Stimulated activated CD4-positive, alpha-beta T cell treated with anti-CD3 and anti-CD28 coated beads, Interleukin-12 subunit alpha, Interleukin-12 subunit beta, amount 100 ng/mL, for 48 hours (primary cell): ENCODE measurements at regions not wholly inside any gene's neighbourhood (a gene's known extent, or its start where the extent isn't known, plus 50 kb on each side); places are given as distances from the start of the nearest gene placed in this dataset.

Experiments used
- DNase-seq, 3 donors: peaks; one replicate each; pipeline ENCODE4 v3.0.0-alpha.2; 2020; ENCODE audit warnings: low read depth in 2 of 3, low spot score in 1 of 3

DNA sequence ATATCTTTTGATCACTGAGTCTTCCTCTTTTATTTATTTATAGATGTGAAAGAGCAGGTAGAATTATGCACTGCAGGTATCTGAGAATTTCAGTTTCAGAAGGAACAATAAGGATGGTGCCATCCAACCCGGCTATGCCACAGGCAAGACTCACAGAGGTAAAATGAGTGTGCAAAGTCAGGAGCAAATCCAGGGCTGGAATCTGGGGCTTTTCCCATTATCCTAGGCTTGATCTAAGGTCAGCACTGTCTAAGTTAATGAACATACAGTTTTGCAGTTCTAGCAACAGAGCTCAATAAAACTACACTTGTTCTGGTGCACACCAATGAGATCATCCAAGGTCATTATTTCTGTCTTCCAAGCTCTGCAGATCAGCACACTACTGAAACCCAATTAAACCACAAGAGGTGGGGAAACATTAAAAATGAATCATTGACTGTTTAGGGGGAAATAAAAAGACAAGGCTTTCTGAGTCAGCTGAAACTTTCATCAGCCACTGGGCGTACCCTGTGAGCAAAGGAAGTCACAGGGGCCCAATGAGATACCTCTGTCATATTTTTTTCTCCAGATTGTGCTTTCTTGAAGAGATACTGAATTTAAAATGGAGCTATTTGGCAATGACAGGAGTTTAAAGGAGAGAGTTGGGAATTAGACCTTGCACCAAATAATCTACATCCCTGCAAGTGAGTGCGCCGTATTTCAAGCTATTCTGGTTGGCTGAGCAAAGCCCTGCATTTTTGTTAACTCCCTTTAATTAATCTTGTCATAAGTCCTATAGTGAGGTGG lies 662.2 kb upstream of the ZNF608 start:
- DNase-seq = no peak

DNA sequence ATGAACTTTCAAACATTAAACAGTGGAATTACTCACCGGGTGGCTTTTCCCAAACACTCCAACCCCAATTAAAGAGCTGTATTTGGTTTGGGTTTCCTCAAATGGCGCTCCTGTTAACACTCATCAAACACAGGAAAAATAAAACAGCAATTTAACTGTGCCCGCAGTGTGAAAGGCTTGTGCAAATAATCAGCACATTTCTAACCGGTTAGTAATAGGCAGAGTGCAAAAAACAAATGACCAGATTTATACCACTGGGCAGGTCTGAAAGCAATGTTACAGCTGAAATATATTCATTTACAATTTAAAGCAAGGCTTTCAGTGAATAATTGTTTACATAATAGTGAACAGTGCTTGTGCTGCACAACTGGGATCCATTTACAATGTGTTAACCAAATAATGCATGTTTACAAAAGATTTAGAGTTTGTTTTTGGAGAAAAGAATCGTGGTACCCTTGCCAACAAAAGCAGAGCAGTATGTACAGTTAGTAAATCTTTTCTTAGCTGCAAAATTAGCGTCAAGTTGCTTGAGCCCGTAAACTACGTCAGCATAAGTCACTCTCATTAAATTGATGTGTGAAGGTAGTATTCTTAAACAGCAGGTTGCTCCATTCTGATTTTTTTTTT lies 662.9 kb upstream of the ZNF608 start:
- DNase-seq = no peak

DNA sequence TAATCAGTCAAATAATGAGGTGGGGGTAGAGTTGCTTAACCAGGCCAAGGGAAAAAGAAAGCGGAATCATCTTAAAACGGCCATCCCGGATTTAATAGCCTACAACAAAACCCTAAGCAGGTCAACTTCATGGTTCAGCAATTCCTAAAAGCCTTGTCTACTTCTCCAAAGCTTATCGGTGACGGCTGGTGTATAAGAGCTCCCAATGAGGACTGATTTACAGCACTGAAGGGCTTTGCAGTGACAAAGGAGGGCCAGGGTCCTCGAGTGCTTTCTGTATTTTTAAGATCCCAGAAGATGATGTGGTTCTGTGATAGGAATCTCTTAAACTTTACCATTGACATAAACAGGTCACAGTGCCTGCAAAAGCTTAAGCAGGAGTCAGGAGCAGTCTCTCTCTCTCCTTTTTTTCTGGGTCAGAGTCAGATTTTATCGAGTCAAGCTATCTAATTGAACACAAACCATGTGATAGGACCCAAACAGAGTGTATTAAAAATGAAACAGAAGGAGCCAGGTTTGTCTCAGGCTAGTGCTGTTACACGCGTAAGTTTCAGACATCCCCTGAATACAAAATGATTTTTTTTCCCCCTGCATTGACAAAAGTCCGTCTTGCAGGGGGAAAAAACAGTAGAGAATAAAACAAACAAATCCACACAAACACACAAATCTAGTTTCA lies 663.6 kb upstream of the ZNF608 start:
- DNase-seq = no peak

DNA sequence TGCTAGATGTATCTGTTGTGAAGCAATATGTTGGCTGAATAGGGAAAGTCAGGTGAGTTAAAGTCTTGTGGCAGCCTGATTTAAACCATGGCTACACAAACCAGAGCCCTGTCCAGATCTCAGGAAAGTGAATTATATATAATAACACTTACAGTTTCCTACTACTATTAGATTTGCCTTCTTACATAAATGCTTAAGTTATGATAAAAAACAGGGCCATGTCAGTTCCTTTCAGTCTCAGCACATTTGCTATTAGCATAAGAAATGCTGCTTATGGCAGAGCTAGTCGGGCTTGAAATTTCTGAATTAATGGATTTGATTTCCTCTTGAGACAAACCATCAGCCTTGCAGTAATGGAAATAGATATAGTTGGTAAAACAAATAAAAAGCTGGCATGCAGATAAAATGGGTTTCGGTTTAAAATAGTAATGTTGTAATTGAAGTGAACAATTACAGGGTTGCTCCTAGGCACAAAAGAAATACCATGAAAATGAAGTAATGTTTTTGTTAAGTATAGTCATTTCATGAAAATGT lies 664.2 kb upstream of the ZNF608 start:
- DNase-seq = no peak

DNA sequence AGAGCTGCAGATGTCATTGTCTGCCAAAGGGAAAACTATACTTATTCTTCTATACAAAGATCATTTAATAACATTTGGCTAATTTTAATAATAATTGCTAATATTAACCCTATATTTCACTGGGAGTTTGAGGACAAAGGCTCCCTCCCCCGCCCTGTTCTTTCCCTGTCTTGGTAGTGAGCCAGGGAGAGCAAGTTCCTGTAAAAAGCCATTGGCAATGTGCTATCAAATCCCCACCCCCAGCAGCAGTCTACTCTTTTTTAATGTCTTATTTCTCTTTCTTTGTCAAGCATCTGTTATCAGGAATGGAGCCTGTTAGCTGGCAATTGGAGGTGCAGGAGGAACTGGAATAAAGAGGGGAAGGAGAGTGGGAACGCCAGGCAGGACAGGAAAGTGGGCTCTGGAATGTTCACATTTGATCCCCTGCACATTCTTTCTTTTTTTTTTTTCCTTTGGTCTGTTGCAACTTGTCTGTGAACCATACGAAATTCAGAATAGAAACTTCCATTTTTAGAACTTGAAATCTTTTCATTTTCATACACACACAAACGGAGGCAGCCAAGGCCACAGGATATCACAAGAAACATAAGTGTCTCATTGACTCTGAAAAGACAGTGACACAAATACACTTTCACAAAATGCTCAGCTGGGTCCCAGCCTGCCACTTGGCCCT lies 664.8 kb upstream of the ZNF608 start:
- DNase-seq = no peak

DNA sequence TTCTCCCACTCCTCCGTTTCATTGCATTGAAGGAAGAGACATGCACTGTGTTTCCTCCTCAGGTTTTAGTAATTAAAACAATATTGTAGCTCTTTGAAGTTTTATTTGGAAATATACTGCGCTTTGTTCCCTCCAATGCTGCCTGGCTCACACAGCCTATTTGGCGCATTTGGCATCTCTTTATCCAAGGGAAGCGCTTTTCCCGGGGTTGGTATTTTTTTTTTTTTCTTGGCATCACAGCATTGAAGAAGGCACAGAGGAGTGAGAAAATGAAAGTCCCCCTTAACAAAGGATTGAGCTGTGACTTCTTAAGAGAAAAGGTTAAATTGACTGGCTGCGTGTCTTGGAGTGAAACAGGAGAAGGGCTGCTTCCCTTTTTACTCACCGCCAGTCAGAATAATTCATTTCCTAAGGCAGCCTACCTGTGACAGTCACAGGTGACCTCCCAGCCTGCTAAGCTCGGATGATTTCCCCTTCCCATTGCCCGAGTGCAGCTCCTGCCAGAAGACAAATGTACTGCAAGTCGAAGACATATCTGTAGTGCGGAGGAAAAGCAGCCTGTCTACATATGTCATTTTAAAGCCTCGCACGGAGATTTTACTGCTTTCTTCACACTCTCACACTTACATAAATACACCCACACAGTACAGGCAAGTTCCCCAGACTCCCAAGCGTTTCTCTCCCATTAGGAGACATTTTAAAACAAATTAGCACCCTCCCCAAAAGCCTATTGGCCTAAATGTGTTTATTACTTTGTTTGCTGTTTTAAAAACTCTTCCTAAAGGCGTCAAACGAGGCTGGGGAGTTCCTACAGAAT lies 665.5 kb upstream of the ZNF608 start:
- DNase-seq = no peak

DNA sequence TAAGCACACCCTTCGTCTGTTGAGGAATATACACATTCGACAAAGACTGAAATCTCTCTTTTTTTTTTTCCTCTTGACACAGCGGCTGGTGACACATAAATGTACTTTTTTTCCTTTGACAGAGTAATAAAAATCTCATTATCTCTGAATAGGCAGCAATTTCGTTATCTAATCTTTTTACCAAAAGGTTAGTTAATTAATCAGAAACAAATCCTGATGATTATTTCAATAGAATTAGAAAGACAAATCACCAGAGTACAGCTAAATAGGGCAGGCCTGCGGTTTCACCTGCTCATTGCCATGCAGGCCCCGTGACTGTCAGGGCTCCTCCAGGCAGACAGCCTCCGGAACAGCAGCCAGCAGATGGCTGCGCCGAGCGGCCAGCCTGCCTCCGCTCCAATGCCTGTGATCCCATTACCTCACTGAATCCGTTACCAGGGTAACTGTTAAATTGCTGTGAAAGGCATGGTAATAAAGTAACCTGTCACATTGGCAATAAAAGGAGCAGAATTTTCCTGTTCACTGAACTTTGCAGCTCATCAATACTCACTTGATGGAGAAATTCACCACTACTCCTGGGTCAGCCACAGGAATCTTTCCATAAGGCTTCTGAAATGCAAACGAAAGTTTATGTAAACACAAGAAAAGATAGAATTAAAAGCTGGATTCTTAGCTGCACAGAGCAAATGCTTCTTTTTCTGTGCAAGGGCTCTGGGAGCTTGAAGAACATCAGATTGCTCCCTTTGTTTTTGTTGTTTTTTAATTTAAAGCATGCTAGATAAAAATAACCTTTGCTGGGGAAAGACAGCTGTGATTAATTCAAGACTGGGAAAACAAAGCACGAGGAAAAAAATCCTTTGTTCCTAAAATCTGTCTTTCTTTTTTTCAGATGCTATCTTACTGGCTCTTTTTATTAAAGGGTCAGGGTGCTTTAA lies 666.4 kb upstream of the ZNF608 start:
- DNase-seq = no peak

DNA sequence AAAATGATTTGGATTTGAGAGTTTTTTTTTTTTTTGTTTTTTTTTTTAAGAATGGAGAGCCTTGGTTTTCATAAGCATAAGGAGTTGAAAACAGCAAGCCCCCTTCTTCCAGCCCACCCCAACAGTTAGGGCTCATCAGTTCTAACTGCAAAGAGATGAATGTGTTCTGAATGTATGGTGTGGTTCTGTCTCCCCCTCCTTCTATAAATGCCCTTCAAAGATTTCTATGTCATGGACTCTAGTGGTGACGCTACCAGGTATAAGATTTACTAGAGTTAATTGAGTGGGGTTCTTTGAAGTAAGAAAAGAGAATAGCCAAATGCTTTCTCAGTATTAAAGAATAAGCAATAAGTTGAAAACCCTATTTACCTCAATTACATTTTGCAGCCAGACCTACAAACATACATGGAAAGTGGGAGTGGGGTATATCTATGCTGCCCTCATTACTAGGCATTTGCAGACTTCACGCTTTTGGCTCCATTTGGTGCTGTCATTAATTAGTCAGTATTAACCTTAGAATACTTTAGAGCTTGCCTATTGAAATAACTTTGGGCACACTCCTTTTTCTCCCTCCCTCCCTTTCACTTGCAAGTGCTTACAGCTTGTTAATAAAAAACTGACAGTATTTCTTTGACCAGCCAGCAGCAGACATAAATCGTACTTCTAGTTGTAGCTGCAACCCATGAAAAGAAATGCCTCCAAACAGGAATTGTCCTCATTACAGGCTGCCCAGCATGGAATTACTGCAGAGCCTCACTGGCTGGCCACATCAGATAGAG lies 667.2 kb upstream of the ZNF608 start:
- no peak for DNase-seq

DNA sequence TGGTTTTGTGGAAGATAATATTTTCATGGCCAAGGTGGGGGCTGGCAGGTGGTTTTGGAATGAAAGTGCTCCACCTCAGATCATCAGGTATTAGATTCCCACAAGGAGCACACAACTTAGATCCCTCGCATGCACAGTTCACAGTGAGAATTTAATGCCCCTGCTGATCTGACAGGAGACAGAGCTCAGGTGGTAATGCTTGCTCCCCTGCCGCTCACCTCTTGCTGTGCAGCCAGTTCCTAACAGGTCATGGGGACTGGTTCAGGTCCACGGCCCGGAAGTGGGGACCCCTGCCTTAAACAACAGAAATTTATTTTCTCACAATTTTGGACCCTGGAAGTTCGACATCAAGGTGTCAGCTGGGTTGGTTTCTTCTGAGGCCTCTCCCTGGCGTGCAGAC lies 668.7 kb upstream of the ZNF608 start:
- DNase-seq = no peak

DNA sequence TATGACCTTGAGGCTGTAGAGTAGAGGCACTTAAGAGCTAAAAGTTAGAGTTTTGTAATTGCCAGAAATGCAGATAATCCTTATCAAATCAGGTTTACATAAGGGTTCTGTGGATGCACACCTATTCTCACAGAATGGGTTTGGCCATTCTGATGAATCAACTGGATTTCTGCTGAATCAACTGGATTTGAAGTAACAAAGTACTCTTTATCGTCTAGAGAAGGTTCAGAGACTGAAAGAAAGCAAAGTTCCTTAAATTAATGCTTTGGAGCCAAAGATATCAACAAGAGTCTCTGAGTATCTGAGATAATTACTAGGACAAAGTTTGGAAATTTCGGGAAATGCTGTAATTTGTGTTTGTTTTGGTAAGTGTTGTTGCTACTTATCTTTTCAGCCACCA lies 669.6 kb upstream of the ZNF608 start:
- no peak for DNase-seq

DNA sequence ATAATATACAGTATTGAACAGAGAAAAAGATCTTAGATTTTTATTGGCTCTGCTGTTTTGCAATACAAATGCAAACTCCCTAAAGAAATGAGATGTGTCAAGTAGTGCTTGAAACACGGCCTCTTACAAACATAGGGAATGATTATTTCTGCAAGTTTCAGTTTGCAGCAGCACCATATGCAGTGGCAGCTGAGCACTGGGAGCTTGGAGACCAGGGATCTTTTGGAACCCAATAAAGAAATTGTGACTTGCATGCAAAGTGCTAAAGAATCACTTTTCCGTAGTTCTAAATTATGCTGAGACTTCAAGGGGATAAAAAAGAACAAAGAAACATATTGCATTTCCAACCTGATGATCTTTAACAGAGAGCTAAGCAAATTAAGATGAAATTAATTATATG lies 674.6 kb upstream of the ZNF608 start:
- no peak for DNase-seq

DNA sequence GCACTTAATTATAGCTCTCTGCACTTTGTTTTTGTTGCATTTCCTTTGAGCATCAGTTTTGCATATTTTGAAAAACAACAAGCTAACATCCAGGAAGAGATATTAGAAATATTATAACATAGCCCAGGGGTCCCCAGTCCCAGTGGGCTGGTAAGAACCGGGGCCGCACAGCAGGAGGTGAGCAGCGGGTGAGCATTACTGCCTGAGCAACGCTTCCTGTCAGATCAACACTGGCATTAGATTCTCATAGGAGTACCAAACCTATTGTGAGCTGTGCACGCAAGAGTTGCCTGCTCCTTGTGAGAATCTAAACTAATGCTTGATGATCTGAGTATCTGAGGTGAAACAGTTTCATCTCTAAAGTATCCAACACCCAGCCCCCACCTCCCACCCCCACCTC lies 675.9 kb upstream of the ZNF608 start:
- DNase-seq = no peak

DNA sequence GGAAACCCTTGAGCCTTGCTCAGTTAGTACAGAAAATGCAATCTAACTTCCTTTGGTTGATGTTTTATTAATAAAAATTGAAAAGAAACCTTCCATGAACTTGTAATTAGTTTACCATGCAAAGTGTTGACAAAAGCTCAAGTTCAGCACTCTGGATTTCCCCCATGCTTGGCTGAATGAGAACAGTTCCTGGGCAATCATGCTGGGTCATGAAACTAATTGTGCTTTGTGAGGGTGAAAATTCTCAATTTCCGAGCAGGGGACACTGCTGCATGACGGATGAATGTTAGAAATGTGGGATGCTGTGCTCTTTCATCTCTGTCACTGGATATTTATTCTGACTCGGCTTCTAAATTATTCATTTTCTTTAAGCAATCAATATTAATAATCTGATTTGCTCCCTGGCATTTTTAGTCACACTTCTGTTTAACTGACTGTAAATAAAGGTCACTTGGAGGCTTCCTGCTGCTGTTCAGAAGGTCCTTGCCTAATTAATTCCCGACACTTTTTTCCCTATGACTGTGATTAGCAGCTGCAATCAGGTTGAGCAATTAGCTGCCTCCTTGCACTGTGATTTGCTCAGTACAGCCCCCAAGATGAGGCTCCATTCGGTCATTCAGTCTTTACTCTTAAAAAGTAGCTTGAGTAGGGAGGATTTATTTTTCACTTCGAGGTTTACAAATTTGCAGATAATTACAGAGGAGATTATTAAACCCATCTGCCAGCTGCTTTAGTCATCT lies 678.1 kb upstream of the ZNF608 start:
- DNase-seq = no peak

DNA sequence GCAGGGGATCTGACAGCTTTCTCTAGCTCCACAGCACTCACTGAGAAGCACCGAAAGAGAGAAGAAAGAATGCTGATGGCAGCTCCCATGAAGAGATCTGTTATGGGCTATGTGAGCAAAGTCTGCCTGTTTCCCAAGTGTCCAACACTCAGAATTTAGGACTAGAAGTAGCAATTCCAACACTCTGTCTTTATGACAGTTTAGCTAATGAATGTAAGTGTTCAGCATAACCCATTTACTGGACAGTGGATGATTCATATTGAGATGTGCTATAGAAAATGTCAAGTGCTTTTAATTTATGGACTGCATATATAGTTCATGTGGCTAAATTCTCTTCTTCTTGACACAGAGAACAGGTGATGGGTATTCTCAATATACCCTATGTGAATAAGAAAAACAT lies 683.1 kb upstream of the ZNF608 start:
- no peak for DNase-seq

DNA sequence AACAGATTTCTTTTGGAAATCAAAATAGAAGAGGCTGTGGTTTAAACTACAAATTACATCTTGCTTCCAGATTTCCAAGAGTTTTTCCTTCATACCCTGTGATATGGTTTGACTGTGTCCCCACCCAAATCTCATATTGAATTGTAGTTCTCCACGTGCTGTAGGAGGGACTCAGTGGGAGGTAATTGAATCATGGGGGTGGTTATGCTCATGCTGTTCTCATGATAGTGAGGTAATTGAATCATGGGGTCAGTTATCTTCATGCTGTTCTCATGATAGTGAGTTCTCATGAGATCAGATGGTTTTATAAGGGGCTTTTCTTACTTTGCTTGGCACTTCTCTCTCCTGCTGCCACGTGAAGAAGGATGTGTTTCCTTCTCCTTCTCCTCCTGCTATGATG lies 687.0 kb upstream of the ZNF608 start:
- no peak for DNase-seq

DNA sequence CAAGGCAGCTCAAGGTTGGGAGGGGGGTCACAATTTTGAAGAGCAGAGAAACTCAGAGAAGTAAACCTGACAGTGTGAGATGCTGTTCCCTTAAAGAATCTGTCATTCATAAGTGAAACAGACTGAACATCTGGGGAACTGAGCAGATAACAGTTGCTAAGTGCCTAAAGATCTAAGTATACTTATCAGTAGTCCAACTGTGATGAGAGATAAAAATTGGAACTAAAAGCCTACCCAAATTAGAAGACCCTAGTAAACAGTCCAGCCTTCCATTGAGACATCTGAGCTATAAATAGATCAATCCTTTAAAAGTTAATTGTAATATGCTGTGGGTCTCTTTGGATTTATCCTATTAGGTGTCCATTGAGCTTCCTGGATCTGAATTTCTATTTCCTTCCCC lies 692.8 kb upstream of the ZNF608 start:
- no peak for DNase-seq

DNA sequence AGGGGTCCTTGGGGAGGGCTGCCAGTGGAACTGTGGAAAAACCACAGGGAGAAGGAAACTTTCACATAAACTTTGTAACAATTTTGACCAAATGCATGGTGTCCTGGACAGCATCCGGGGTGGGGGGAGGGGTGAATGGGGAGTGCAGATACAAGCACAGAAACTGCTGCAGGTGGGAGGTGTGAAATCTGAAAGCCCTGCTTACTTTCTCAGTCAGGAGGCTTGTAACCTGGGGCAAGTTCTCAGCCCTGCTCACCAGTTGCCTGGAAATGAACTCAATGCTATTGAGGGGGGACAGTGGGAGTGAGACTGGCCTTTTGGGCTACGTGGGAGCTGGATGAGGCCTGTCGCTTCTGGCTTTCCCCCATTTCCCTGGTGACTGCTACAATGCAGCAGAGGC lies 694.5 kb upstream of the ZNF608 start:
- no peak for DNase-seq

DNA sequence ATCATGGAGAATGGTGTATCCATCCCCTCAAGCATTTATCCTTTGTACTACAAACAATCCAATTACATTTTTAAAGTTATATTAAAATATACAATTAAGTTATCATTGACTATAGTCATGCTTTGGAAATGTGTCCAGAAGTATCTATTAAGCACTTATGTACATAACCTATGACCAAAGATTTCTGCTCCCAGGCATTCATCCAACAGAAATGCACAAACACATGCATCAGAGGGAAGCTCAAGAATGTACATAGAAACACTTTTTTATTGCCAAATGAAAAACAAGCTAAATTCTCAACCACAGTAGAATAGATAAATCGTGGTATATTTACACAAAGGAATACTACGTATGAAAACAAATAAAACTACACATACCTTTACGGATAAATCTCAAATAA lies 700.5 kb upstream of the ZNF608 start:
- no peak for DNase-seq
